Tibial artery (tissue), 4 donors: ENCODE measurements at regions not wholly inside any gene's neighbourhood (a gene's known extent, or its start where the extent isn't known, plus 50 kb on each side); places are given as distances from the start of the nearest gene placed in this dataset.

Experiments used
- DNase-seq, 2 donors: peaks; one replicate each; pipeline ENCODE4 v3.0.0-alpha.2; 2019
- H3K27ac ChIP-seq, 2 donors: fragments of 200-600 bp; sonication (generic) in 1 of 2; 1 replicate in 1 of 2; 2 replicates in 1 of 2; pipeline ENCODE4 v1.5.1; 2018 to 2019; ENCODE audit warnings: mild to moderate bottlenecking in 1 of 2
- H3K27me3 ChIP-seq, 2 donors: fragments of 200-600 bp; sonication (generic) in 1 of 2; one replicate each; pipeline versions ENCODE4 v1.5.1 to v1.6.0; 2016 to 2019
- H3K36me3 ChIP-seq, 3 donors: fragments of 200-600 bp; sonication (generic) in 2 of 3; one replicate each; pipeline ENCODE4 v1.5.1; 2016 to 2019; ENCODE audit warnings: mild to moderate bottlenecking in 2 of 3
- H3K4me1 ChIP-seq, 4 donors: fragments of 200-600 bp; sonication (generic) in 2 of 4; 1 replicate in 3 of 4; 2 replicates in 1 of 4; pipeline ENCODE4 v1.5.1; 2016 to 2019
- H3K4me3 ChIP-seq, 2 donors: fragments of 200-600 bp; sonication (generic) in 1 of 2; 1 replicate in 1 of 2; 2 replicates in 1 of 2; pipeline ENCODE4 v1.5.1; 2018 to 2019; ENCODE audit warnings: mild to moderate bottlenecking in 2 of 2
- H3K9me3 ChIP-seq, 3 donors: fragments of 200-600 bp; sonication (generic) in 1 of 3; one replicate each; pipeline ENCODE4 v1.5.1; 2016 to 2019
- intact Hi-C: fragments of 100-400 bp; cut with DNase I; formaldehyde crosslinking; loops from one replicate; pipeline ENCODE4 v1.15.0; 2023; ENCODE audit warnings: low total_unique reads
- TF ChIP-seq, protein P1 (sequence below), 2 experiments: fragments of 200-600 bp in 1 of 2; fragments of 450-650 bp in 1 of 2; IDR thresholded peaks; one replicate each; pipeline ENCODE4 v1.5.1; 2017 to 2019; ENCODE audit warnings: antibody characterized with exemption in 2 of 2, mild to moderate bottlenecking in 1 of 2, moderate library complexity in 1 of 2

DNA sequence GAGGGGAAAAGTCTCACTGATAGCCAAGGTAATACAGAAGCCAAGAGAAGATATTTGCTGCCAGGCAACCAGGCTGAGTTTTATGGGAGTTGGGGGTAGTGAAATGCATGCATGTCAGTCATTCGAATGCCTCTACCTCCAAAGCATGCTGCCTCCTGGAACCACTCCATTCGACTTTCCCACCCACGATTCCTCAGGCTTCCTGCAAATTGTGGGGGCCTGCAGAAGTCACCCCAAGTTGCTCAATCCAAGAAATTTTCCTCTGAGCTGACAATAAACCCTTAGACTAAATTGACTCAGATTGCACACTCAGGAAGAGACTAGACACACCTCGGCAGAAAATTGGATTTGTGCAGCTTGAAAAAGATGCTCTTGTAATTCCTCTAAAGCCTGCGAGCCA, 73.6 kb upstream of the GRK3 start:
- DNase-seq = no peak
- intact Hi-C loops = no loop called here

GRCh38 chr22:25492162-25492561, 72.3 kb upstream of the GRK3 start:
- Histone ChIP-seq H3K9me3 (no peaks in the 10 kb centered on the region), H3K36me3 (no peaks in the 10 kb centered on the region), H3K27ac (no peak overlapping the region), H3K27me3 (no peaks in the 10 kb centered on the region), H3K4me3 (no peak overlapping the region), H3K4me1 (peaks cover 0 to 16% (median 10%) of the 10 kb centered on the region in 4 donors)
- intact Hi-C loops = no loop called here
- no peak for DNase-seq
- TF ChIP-seq, protein P1, sequence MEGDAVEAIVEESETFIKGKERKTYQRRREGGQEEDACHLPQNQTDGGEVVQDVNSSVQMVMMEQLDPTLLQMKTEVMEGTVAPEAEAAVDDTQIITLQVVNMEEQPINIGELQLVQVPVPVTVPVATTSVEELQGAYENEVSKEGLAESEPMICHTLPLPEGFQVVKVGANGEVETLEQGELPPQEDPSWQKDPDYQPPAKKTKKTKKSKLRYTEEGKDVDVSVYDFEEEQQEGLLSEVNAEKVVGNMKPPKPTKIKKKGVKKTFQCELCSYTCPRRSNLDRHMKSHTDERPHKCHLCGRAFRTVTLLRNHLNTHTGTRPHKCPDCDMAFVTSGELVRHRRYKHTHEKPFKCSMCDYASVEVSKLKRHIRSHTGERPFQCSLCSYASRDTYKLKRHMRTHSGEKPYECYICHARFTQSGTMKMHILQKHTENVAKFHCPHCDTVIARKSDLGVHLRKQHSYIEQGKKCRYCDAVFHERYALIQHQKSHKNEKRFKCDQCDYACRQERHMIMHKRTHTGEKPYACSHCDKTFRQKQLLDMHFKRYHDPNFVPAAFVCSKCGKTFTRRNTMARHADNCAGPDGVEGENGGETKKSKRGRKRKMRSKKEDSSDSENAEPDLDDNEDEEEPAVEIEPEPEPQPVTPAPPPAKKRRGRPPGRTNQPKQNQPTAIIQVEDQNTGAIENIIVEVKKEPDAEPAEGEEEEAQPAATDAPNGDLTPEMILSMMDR (IDR thresholded peaks at IDR 0.05) = no peak

More for the DNA sequence above, 73.6 kb upstream of the GRK3 start:
- no peaks in the 10 kb centered on the region for H3K36me3 ChIP-seq
- H3K4me1 ChIP-seq = peaks cover 0 to 16% (median 10%) of the 10 kb centered on the region in 4 donors
- TF ChIP-seq, protein P1 (IDR thresholded peaks at IDR 0.05) = no peak
- no peak overlapping the region for H3K4me3 ChIP-seq
- no peak overlapping the region for H3K27ac ChIP-seq
- no peaks in the 10 kb centered on the region for H3K27me3 ChIP-seq
- no peaks in the 10 kb centered on the region for H3K9me3 ChIP-seq

DNA sequence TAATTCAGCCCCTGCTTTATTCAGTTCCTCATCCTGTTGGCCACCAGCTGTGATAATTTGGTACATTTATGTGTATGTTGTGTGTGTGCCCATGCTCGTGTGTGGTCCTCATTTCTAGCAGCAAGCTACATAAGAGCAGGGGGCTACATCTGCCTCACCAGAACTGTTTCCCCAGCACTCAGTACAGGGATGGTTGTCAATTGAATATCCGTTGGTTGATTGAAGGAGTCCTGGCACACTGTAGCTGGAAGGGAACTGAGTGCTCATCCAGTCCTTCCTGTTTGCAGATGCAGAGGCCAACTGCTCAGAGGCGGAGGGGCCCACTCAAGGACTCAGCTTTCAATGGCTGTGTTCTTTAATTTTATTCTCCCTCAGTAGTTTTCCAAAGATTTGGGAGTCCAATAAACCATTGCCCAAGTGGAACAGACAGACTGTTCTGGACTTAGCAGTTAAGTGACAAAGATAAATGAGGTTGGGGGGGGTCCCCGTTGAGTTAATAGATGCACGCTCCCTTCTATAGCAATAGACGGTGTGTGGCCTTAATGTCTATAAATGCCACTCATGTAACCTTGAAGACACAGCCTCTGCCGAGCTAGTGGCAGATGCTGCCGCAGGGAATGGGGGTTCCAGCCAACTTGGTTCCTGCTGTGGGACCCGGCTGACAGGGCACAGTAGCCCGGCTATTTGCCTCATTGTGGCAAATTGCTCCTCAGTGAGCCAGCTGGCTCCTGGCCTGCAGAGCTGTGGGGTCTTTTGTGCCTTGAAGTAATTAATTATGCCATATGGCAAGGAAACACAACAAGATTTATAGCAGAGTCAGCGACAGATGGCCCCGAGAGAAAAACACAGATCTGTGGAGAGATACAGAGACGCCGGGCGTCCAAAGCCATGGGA, 71.4 kb upstream of the GRK3 start:
- DNase-seq = no peak
- no peak overlapping the region for H3K27ac ChIP-seq
- intact Hi-C loops = no loop called here
- TF ChIP-seq, protein P1 (IDR thresholded peaks at IDR 0.05) = no peak
- no peaks in the 10 kb centered on the region for H3K9me3 ChIP-seq
- H3K36me3 ChIP-seq = no peaks in the 10 kb centered on the region
- H3K4me3 ChIP-seq = no peak overlapping the region
- H3K27me3 ChIP-seq = no peaks in the 10 kb centered on the region
- H3K4me1 ChIP-seq = peaks cover 0 to 12% (median 10%) of the 10 kb centered on the region in 4 donors

DNA sequence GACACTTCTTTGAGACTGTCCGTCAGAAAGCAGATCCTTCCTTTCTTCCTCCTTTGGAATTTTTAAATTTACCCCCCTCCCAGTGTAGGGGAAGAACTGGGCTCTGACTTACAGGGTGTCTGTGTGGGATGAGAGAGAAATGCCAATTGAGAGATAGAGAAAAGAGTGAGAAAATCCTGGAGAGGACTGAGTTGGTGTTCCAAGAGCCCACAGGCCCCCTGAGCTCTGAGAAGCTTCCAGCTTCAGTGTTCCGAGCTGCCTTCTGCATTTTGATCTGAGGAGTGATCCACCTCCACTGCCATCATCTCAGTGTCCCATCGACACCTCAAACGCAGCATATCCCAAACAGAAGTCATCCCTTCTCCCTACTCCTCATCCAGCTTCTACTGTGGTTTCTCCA, 70.7 kb upstream of the GRK3 start:
- Histone ChIP-seq H3K27me3 (no peaks in the 10 kb centered on the region), H3K9me3 (no peaks in the 10 kb centered on the region), H3K27ac (no peak overlapping the region), H3K4me1 (peaks cover 0 to 5% (median 3%) of the 10 kb centered on the region in 4 donors), H3K36me3 (no peaks in the 10 kb centered on the region), H3K4me3 (no peak overlapping the region)
- intact Hi-C loops = no loop called here
- no peak for DNase-seq
- TF ChIP-seq, protein P1 (IDR thresholded peaks at IDR 0.05) = no peak

DNA sequence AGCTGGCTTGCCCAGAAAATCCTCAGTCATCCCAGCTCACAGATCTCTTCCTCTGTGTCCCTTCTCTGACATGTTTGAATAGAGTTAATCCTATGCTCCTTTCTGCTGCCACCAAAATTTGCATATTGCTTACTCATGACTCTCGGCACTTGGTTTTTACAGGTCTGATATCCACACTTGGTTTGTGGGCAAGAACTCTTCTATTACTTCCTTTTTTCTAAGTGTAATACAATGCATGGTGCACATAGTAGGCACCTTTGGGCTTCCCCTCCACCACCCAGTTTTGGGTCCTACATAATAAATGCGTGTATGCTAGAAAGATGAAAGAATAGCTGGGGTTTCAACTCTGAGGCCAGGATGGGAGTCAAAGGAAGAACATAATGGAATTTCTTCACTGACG, 69.7 kb upstream of the GRK3 start:
- Histone ChIP-seq H3K27ac (no peak overlapping the region), H3K9me3 (no peaks in the 10 kb centered on the region), H3K4me3 (no peak overlapping the region), H3K4me1 (peaks cover 0 to 3% (median 0%) of the 10 kb centered on the region in 4 donors), H3K36me3 (no peaks in the 10 kb centered on the region), H3K27me3 (no peaks in the 10 kb centered on the region)
- no peak for DNase-seq
- TF ChIP-seq, protein P1 (IDR thresholded peaks at IDR 0.05) = no peak
- intact Hi-C loops = no loop called here
